Ramos (cell line): ENCODE measurements at regions not wholly inside any gene's neighbourhood (a gene's known extent, or its start where the extent isn't known, plus 50 kb on each side); places are given as distances from the start of the nearest gene placed in this dataset.

Experiments used
- in situ Hi-C: fragments of 300-500 bp; cut with MboI; formaldehyde crosslinking; loops from one replicate; pipeline ENCODE4 v1.14.3; 2022; ENCODE audit warnings: low sequenced_read_pairs; ENCODE audit not compliant: unreplicated experiment

DNA sequence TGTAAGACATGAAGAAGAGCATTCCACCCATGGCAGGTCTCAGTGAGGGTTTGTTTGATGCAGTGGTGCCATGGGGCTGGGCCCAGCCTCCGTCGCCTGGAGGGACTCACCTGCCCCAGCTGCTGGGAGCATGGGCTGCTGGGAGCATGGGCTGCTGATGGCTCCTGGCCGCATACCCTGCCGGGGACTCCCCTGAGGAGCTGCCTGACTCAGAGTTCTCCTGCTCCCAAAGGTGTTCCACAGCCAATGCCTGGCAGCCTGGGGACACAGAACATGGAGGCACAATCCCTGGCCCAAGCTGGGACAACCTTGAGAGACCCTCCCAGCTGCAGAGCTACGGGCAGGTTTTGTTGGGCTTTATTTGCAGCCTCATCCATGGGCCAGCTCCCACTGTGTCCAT is 108.4 kb downstream of the COPS8 start:
- in situ Hi-C loops = no loop called here

DNA sequence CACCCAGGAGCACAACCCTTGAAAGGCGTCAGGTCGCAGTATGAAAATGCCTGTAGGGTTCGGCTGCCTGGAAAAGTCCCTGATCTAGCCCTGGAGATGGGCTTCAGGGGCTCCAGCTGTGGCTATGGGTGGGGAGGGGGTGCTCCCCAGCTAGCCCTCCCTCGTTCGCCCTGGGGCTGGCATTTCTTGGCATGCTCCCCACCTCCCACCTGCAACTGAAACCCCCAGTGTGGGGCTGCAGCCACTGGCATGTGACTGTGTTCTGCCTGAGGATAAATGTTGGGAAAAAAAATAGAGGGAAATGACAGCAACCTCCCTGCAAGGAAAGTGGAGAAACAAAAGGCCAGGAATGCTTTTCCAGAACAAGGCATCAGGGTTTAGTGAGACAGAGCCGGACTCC is 109.2 kb downstream of the COPS8 start:
- in situ Hi-C loops = no loop called here

DNA sequence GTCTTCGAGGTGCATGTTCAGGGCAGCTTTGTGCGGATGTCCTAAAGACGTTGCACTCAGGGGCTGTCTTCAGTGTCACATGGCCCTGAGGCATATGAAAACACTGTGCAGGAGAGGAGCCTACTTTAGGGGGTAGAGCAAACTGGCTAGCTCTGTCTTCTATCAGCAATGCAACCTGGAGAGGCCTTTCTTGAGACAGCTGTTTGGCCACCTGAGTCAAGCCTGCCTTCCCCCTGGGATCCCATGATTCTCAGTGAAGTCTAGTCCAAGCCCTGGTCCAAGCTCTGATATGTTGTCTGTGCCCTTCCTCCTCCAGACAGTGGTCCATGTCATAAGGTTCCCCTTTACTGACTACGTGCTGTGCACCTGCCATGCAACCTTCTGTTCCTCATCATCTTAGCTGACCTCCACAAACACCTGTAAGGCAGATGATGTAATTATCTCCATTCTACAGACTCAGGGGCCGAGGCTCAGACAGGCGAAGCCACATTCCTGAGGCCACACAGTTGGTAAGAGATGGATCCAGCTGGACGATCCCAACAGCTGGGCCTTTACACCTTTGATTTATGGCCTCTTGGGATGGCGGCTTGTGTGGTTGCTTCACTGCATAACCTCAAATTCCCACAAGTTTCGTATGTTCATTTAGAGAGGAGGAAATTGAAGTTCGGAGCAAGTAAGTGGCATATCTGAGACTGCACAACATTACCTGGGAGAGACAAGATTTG is 109.9 kb downstream of the COPS8 start:
- in situ Hi-C loops = no loop called here

DNA sequence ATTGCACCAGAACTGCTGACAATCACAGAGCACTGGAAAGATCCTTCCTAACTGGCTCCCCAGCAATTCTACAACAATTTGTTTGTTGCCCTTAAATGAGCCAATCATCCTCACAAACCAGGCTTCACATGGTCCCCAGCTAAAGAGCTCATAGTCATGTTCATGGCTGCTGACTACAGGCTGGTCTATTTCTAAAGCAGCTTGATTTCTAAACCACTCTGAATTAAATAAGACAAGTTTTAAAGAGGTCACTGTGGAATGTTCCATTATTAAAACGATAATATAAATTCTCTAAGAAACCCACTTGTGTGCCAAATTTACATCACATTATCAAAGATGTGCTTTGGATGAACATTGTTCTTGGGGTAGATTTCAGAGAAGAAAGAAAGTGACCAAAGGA is 110.7 kb downstream of the COPS8 start:
- in situ Hi-C loops = no loop called here

DNA sequence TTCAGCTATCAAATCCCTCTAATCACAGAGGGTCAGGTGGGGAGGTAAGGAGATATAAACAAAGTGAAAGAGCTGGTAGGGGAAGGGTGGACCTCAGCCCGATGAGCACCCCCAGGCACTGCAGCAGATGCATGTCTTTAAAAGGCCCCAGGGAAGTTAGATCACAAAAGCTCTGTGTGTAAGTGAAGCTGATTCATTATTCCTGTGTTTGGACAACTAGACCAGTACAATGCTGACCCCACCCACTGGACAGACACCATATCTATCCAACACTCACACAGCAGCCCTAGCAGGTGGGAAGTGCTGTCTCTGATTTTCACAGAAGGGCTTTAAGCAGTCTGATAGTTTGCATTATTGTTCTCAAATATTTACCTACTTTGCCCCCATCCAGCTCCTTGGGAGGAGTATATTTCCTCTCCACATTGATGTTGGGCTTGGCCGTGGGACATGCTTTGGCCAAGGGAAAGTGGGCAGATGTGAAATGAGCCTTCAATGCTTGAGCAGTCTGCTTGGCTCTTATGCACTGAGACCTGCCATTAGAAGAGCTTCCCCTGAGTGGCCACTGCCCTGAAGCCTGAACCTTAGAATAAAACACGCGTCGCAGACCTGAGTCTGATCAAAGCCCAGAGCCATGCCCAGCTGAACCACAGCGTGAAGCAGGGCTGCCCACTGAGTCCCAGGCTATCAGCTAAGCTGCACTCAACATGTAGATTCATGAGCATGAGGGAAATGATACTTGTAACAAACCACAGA is 111.4 kb downstream of the COPS8 start:
- in situ Hi-C loops = no loop called here

DNA sequence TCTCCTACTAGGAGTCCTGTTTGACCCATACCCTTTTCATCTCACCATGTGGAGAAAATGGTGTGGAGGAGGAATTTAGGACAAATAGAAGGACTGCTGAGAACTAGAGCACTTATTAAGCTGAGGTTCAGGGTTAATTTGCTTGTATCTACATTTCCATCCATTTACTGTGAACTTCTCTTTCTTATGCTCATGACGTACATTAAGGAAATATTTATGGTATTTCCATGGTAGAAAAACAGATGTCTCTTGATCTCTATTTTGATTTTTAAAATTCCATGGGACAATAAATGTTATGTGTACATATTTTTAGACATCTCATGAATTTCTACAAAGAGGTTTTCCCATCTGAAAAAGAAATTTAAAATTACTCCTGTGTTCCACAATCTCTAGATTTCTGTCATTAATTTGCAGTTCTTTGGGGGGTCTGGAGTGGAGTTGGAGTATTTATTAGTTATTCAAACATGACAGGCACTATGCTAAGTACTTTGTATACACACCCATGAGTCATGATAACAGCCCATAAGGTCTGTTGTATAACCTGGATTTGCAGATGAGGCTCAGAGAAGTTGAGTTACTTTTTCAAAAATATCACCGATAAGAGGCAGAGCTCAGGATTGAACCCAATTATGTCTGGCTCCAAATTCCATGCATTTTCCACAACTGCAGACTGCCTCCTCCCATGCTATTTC is 112.6 kb downstream of the COPS8 start:
- in situ Hi-C loops = no loop called here

DNA sequence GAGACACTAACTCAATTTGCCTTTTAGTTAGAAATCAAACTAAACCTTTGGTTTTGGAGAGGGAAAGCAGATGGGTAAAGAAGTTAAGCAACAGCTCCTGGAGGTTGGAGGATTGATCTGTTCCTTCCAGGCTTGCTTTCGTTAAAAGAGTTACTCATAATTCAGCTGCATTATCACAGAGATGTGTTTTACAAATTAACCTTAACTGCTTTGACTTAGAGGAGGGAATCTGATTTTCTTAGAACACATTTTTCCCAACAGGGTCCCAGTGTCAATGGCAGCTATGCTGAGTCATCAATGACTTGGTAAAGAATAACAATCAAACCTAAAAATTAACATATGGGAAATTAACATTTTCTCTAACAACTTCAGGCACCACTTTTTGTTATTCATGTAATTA is 113.4 kb downstream of the COPS8 start:
- in situ Hi-C loops = no loop called here

DNA sequence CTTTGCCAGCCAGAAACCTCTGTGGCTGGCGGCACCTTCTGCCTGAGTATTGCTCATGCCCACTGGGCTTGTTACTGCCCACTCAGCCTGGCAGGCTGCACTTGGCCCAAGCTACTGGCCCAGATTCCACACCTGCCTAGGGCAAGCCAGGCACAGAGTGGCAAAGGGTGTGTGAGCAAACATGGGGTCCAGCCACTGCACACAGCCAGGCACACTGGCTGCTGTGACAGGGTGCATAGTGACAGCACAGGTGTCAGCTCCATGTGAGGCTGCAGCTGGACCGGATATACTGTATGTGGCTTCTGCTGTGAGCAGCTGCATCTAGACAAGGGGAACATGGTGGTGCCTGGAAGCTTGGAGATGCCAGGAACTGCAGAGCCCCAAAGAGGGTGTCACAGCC is 113.9 kb downstream of the COPS8 start:
- in situ Hi-C loops = no loop called here

DNA sequence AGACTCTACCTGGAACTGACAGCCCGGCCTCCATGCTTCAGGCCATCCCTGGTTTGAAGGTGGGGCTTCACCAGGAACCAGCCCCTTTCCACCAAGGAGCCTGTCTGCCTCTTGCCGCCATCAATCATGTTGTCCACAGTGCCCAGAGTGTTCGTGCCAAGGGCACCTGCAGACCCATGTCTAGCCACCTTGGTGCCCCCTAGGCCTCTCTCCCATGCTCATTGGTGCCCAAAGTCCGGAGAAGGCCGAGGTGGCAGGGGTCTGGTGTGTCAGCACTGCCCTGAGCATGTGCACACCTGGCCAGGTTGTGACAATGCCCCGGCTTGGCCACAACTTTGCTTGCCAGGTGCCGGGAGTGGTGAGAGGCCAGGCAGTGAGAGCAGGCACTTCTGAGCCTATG is 114.8 kb downstream of the COPS8 start:
- in situ Hi-C loops = no loop called here

DNA sequence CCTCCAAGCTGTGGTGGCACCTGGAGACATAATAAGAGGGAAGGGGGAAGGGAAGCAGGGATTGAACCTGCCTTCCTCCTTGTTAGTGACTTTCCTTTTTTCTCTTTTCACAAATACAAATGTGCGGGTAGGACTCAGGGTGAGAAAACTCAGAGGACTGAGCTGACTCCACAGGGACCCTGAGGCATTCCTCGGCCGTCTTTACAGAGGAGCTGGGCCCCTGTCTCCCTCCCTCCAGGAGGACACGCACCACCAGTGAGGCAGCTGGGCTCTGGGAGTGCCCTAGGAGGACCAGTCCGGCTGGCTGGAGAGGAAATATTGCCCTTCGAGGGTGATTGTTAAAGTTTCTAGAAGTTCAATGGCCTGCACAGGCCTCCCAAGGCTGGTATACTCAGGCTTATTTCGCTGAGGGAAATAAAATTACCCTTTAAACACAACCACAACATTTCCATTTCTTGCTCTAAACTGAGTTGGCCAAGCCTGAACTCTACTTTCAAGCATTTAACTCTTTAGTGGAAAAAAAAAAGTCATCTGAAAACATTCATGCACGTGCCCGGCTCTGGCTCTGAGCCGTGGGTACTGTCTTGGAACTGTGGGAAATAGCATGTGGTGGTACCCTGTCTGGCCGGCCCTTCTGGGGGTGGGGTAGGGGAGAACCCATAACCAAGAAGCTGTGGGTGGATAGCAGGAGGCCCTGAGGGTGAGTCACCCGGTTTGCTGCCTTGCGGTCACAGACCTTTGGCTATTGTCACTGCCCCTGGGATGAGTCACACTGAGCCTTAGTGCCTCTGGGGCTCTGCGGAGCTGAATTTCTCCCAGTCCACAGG is 116.0 kb downstream of the COPS8 start:
- in situ Hi-C loops = no loop called here

DNA sequence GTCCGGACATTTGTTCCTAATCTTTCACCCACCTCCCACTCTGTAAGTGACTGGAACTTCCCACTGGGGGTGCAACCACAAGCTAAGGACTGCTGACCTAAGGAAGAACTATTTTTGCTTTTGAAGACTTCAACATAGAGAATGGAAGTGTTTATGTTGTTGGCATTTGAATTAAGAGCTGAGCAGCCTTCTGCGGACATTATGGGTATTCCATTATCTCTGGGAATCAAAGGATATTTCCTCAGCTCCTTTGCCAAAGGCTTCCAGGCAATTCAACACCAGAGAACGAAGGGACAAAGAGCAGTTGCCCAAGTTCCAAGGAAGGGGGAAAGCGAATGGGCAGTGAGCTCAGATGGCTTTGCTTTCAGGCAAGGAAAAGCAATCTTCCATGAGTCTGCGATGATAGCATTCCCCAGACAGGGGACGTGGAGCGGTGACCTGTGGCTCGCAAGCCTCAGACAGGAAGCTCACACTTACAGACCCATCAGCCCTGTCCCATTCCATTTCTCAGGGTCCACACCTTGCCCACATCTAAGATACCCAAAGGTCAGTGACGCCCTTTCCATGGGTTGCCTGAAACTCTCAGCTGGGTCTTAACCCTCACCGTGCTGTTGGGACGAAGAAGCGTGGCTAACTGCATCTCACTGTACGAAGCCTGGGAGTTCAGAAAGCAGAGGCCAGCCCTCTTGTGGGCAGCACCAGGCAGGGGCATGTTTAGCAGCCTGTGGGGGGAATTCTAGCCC is 116.8 kb downstream of the COPS8 start:
- in situ Hi-C loops = no loop called here

DNA sequence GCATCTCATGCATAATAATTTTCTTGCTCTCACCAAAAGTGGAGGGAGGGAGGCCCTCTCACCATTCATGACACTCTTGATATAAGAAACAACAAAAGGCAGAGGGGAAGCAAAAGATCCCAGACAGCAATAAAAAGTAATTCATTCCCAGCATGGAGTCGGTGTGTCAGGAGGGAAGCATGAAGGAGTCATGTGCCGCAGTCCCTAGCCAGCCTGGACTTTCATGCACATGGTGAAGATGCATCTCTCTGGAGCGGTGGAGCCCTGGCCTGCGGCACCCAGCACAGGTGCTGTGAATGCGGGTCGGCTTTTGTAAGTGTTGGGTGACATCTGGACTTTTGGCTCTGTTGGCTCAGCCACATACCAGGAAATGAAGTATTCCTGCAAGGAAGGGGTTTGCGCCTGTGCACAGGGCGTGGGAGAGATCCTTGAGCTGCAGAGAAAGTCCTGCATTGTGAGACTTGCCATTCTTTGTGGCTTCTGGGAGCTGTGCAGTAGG is 119.4 kb downstream of the COPS8 start:
- in situ Hi-C loops = no loop called here

DNA sequence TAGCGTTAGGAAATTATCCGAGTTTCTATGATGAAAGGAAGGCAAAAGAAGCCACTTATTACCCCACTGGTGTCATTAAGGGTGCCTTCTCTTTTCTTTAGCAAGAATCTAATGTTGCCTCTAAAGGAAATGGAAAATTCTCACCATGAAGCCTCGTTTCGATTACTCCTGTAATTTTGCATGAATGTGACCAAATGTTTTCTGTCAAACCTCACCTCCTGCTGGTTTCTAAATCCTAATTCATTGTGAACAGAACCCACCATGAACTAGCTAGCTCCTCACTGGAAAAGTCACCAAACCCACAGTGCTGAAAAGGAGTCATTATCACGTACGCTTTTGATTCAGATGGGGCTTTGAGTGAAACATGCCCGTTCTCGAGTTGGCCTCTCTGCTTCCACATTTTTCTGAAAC is 119.9 kb downstream of the COPS8 start:
- in situ Hi-C loops = no loop called here

DNA sequence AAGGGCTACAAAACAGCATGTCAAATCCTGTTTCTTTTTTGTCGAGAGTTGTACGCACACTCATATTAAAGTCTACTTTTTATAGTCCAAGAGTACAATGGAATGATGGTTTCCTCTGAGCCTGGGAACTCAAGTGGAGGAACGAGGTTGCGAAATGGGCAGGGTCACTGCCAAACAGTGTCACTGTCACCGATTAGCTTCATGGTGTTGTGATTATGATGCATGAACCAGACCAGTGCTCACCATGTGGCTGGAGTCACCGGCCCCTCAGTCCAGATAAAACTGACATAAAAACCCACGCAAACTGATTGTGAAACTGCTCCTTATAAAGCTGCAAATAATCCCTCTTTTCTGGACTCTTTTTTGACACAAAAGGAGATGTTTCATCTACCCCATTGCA is 122.0 kb downstream of the COPS8 start:
- in situ Hi-C loops = no loop called here

DNA sequence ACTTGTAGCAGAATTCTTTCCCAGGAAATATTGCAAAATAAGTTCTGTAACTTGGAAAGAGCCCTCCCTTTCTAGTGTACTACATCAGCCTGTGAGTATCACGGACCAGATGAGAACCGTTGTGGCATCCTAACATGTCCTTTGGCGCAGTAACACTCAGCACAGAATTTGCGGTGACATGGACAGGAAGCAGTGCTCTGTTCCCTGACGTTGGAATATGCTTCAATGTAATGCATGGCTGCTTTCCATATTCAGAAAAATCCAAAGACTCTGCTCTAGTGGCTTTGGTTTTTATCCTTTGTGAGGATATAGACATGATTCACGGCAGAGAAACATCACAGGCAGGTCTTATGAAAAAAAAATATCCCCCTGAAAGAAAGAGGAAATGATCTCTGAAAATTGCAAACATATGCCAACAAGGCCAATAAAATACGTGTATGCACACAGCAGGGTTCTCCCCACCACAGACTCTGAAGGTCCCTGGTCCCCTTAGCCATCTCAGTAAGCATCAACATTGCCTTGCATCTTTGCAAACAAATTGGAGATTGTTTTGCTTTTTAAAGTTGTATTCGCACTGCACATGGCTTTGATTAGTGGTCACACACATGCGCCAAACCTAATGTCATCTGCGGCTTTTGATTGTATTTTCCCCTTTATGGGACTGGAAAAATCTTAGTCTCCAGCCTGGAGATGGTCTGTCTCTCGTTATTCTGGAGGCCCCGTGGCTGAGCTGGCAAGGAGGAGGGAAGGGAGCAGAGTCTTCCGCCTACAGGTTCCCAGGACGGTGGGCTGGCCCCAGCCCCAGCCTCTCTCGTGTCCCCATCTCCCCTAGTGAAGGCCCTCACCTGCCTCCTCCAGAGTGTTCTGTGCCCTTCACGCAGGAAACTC is 122.9 kb downstream of the COPS8 start:
- in situ Hi-C loops = no loop called here

DNA sequence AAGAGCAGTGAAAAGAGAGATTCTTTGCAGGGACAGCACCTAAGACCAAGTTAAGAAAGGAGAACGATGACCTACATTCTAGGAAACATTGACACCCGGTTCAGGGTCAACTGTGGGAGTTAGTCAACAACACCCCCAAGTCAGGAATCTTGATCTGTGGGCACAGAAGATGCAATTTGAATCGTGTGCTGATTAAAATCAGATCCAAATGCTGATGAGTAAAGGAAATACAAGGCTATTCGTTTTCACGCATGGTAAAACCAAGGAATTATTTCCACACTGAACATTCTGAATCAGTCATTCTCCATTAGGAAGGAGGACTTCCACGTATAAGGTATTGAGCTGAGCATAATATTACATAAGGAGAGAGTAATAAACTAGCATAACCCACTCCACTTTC is 124.2 kb downstream of the COPS8 start:
- in situ Hi-C loops = no loop called here

DNA sequence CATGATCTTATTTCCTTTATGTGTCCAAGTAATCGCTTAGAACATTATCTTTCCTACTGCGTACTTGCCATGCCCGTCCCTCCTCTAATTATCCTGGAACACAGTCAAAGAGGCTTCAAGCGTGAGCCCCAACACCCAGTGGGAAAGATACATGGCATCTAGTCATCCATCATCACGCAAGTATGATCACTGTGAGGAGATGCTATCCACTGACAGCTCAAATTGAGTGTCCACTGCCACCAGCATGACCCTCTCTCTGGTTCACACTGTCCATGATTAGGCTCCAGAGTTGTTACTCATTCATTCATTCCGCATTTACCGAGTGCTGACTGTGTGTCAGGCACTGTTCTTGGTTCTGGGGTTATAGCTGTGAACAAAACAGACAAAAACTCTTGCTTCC is 124.6 kb downstream of the COPS8 start:
- in situ Hi-C loops = no loop called here

DNA sequence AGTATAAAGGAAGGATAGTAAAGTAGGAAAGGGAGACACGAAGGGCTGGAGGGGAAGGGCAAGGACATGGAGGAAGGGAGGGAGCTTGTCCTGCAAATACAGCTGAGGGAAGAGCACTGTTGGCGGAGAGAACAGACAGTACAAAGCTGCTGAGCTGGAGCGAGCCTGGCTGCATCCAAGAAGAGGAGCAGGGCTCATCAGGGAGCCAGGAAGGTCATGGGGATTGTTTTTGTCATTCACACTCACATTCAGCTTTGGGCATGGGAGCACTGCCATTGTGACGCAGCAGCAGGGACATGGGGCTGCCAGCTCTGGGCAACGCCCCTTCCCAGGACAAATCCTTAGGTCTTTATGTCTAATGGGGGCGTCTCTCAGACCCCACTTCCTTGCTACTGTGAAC is 125.1 kb downstream of the COPS8 start:
- in situ Hi-C loops = no loop called here
